Stimulated activated naive CD8-positive, alpha-beta T cell treated with anti-CD3 and anti-CD28 coated beads, Interleukin-15, Interleukin-2, amounts not matched to agents 100 ng/mL and 50 ng/mL, for 24 hours (primary cell): ENCODE measurements at regions not wholly inside any gene's neighbourhood (a gene's known extent, or its start where the extent isn't known, plus 50 kb on each side); places are given as distances from the start of the nearest gene placed in this dataset.
"Not testable (repeated sequence)": the region's sequence is repeated elsewhere in the genome, so short reads cannot be mapped to it uniquely, and the experiment has no call there.

Experiments used
- H3K27ac Mint-ChIP-seq: one replicate; pipeline ENCODE4 v1.8.0; 2021; ENCODE audit warnings: mild to moderate bottlenecking, mixed read lengths
- H3K27me3 Mint-ChIP-seq: one replicate; pipeline ENCODE4 v1.8.0; 2021; ENCODE audit warnings: mixed read lengths
- H3K36me3 Mint-ChIP-seq: one replicate; pipeline ENCODE4 v1.8.0; 2021; ENCODE audit warnings: low read depth, mixed read lengths
- H3K4me1 Mint-ChIP-seq: one replicate; pipeline ENCODE4 v1.8.0; 2021; ENCODE audit warnings: low read depth, mixed read lengths
- H3K4me3 Mint-ChIP-seq: one replicate; pipeline ENCODE4 v1.8.0; 2021; ENCODE audit warnings: mild to moderate bottlenecking, mixed read lengths
- H3K9me3 Mint-ChIP-seq: one replicate; pipeline ENCODE4 v1.8.0; 2021; ENCODE audit warnings: mixed read lengths

GRCh38 chr5:171535162-171535561, 115.7 kb downstream of the FGF18 start:
- H3K4me3 Mint-ChIP-seq: no peak overlapping the region
- no peak overlapping the region for H3K27ac Mint-ChIP-seq
- no peaks in the 10 kb centered on the region for H3K4me1 Mint-ChIP-seq
- no peaks in the 10 kb centered on the region for H3K9me3 Mint-ChIP-seq
- peaks cover 36% of the 10 kb centered on the region for H3K27me3 Mint-ChIP-seq
- H3K36me3 Mint-ChIP-seq: no peaks in the 10 kb centered on the region

DNA sequence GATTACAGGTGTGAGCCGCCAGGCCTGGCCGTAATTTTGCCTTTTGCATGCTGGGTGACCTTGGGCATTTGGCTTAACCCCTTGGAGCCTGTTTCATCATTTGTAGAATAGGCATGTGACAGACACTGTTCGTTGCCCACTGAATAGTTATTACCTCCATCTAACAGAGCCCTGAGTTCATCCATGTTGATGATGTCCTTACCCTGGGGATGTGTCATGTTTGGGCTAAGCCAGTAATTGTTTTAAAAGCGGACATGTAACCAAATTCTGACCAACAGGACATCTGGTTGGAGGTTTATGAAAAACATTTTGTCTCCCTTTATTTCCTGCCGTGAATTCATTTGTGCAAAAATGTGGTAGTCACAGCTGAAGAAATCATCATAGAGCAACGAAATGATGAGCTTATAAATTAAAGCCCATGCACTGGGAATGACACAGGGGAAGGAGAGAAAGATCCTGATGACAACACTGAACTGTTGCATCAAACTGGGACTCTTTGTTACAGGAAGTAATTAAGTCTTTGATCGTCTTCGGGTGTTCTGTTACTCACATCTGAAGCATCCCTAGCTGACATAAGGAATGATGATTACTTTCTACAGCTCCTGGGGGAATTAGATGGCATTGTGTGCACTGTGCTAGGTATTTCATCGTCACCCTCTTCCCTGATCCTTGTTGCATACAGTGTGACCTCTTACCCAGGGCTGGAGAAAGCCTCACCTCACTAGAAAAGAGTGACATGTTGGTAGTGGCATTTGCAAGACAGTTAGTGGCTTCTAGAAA, 117.8 kb downstream of the FGF18 start:
- Mint-ChIP-seq H3K27ac (no peak overlapping the region), H3K4me1 (no peaks in the 10 kb centered on the region), H3K27me3 (peaks cover 43% of the 10 kb centered on the region), H3K4me3 (no peak overlapping the region), H3K36me3 (no peaks in the 10 kb centered on the region), H3K9me3 (no peaks in the 10 kb centered on the region)

DNA sequence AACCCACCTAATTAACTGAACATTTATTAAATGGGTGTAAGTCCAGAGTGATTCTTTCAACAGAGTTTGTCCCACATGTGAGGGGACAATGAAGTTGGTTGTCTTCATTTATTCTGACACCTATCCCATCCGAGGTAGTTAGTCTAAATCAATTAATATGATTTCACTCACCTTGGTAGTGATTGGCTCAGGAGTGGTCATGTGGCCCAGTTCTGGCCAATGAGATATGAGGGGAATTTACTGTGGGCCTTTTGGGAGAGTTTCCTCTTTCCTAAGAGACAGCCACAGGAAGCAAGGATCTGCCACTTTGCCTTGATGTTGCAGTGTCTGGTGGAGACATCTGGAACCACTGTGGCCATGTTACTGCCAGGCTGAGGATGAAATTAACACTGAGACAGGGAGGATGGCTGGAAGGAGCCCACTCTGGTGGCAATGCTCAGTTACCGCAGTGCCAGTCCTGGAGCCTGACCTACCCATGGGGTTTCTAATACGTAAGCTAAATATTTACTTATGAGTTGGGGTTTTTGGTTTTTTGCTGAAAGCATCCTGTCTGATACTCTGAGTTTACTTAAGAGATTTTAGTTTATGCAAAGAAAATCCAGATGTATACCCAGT, 118.6 kb downstream of the FGF18 start:
- no peaks in the 10 kb centered on the region for H3K4me1 Mint-ChIP-seq
- H3K4me3 Mint-ChIP-seq: no peak overlapping the region
- H3K9me3 Mint-ChIP-seq: no peaks in the 10 kb centered on the region
- no peak overlapping the region for H3K27ac Mint-ChIP-seq
- H3K36me3 Mint-ChIP-seq: no peaks in the 10 kb centered on the region
- H3K27me3 Mint-ChIP-seq: peaks cover 42% of the 10 kb centered on the region

DNA sequence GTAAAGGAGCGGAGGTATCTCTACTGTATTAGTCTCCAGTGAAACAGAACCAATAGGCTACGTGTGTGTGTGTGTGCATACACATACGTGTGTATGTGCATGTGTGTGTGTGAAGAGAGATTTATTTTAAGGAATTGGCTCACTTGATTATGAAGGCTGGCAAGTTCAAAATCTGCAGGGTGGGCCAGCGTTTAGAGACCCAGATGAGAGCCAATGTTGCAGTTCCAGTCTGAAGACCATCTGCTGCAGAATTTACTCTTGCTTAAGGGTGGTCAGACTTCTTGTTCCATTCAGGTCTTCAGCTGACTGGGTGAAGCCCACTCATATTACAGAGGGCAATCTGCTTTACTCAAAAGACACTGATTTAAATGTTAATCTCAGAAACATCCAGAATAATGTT, 119.2 kb downstream of the FGF18 start:
- no peak overlapping the region for H3K27ac Mint-ChIP-seq
- H3K4me3 Mint-ChIP-seq: no peak overlapping the region
- no peaks in the 10 kb centered on the region for H3K36me3 Mint-ChIP-seq
- peaks cover 37% of the 10 kb centered on the region for H3K27me3 Mint-ChIP-seq
- H3K4me1 Mint-ChIP-seq: no peaks in the 10 kb centered on the region
- H3K9me3 Mint-ChIP-seq: no peaks in the 10 kb centered on the region

DNA sequence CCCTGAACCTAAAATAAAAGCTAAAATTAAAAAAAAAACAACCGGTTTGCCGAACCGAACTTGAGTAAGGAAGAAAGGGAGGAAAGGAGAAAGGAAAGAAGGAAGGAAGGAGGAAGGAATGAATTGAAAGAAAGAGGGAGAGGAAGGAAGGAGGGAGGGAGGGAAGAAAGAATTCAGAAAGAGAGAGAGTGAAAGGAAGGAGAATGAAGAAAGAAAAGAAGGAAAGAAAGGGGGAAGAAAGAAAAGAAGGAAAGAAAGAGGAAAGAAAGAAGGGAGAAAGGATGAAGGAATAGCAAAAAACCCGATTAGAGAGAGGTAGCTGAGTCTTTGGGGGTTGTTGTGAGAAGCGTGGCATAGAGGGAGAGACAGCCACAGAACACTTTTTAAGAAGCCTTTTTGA, 121.4 kb downstream of the FGF18 start:
- no peaks in the 10 kb centered on the region for H3K9me3 Mint-ChIP-seq
- no peaks in the 10 kb centered on the region for H3K36me3 Mint-ChIP-seq
- peaks cover 26% of the 10 kb centered on the region for H3K27me3 Mint-ChIP-seq
- H3K27ac Mint-ChIP-seq: no peak overlapping the region
- H3K4me3 Mint-ChIP-seq: no peak overlapping the region
- H3K4me1 Mint-ChIP-seq: no peaks in the 10 kb centered on the region

GRCh38 chr5:171541341-171541776, 121.9 kb downstream of the FGF18 start:
- no peaks in the 10 kb centered on the region for H3K4me1 Mint-ChIP-seq

DNA sequence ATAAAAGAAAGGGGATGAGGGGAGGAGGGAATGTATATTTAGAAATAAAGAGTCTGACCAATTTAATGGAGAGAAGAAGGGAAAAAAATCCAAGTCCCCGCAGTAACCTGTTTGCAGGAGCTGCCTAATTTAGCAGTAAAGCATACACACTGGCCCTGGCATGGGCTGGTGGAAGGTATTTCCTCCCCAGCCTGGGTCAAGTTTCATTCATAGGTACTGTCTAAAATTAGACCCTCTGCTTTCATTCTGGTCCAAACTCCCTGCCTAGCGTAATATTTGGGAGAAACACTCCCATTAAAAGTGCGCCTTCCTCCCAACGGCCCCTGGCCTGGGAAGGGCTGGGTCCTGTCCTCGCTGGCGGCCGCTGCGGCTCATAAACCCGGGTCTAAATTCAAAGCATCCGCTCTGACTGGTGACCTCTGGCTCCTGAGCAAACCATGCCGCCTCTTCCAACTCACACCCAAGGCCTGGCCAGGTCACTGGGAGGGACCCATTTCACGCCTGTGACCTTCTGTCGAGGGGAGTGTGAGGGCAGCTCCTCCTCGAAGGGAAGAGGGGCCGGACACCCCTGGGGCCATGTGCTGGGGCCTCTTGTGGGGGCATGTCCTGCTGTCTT, 123.2 kb downstream of the FGF18 start:
- Mint-ChIP-seq H3K27me3 (peaks cover 12% of the 10 kb centered on the region), H3K4me1 (no peaks in the 10 kb centered on the region), H3K4me3 (no peak overlapping the region), H3K36me3 (no peaks in the 10 kb centered on the region), H3K9me3 (no peaks in the 10 kb centered on the region), H3K27ac (no peak overlapping the region)

More at GRCh38 chr5:171541341-171541776, 121.9 kb downstream of the FGF18 start:
- H3K36me3 Mint-ChIP-seq: no peaks in the 10 kb centered on the region
- no peak overlapping the region for H3K27ac Mint-ChIP-seq
- no peaks in the 10 kb centered on the region for H3K9me3 Mint-ChIP-seq
- H3K27me3 Mint-ChIP-seq: peaks cover 22% of the 10 kb centered on the region
- no peak overlapping the region for H3K4me3 Mint-ChIP-seq

GRCh38 chr5:171543148-171543815, 123.8 kb downstream of the FGF18 start:
- H3K9me3 Mint-ChIP-seq: no peaks in the 10 kb centered on the region
- H3K27ac Mint-ChIP-seq: no peak overlapping the region
- H3K27me3 Mint-ChIP-seq: peaks cover 10% of the 10 kb centered on the region
- H3K4me1 Mint-ChIP-seq: no peaks in the 10 kb centered on the region
- H3K36me3 Mint-ChIP-seq: no peaks in the 10 kb centered on the region
- H3K4me3 Mint-ChIP-seq: no peak overlapping the region

- H3K27me3 Mint-ChIP-seq: peaks cover 14% of the 10 kb centered on the region
Measured at GRCh38 chr5:171544913-171545765, 125.7 kb downstream of the FGF18 start.

DNA sequence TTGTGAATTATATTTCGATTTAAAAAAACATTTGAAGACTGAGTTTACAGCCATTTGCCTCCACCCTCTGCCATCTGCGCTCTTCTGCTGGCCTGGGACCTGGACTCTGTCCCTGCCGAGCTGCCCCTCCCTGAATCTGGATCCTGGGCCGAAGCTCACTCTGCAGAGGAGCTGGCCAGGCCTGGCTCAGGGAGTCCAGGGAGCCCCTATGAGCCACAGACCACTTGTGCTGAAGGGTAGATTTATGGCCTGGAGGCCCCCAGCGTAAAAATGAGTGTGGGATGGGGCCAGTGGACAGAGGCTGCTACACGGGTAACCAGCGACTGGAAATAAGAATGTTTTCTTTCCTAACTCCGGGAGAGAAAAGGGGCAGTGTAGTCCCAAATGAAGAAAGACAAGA, 129.8 kb downstream of the FGF18 start:
- Mint-ChIP-seq H3K27me3 (peaks cover 9% of the 10 kb centered on the region), H3K27ac (no peak overlapping the region), H3K4me3 (no peak overlapping the region), H3K36me3 (no peaks in the 10 kb centered on the region), H3K4me1 (no peaks in the 10 kb centered on the region), H3K9me3 (peaks cover 5% of the 10 kb centered on the region)

More at GRCh38 chr5:171544913-171545765, 125.7 kb downstream of the FGF18 start:
- no peak overlapping the region for H3K27ac Mint-ChIP-seq
- H3K4me3 Mint-ChIP-seq: no peak overlapping the region
- H3K36me3 Mint-ChIP-seq: no peaks in the 10 kb centered on the region
- no peaks in the 10 kb centered on the region for H3K4me1 Mint-ChIP-seq
- no peaks in the 10 kb centered on the region for H3K9me3 Mint-ChIP-seq

GRCh38 chr5:171553817-171554216, 134.4 kb downstream of the FGF18 start:
- H3K27ac Mint-ChIP-seq, H3K4me1 Mint-ChIP-seq, H3K36me3 Mint-ChIP-seq, H3K9me3 Mint-ChIP-seq, H3K4me3 Mint-ChIP-seq: not testable (repeated sequence)
- H3K27me3 Mint-ChIP-seq: peaks cover 32% of the 10 kb centered on the region

DNA sequence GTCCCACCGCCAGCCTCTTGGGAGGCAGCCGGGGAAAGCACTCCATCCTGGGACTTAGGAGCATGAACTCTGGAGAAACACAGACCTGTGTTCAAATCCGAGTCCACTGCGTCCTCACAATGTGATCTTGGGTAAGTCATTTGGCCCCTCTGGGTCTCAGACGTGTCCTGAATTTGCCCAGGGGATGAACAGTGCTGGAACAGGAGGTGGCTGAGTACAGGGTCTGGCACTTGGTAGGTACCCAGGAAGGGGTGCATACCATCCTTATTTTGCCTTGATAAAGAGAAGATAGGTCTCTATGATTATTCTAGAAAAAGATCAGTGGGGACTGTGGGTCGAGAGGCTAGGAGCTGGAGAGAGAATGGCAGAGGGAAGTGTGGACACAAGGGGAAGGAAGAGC, 135.7 kb downstream of the FGF18 start:
- Mint-ChIP-seq H3K4me1 (no peaks in the 10 kb centered on the region), H3K9me3 (peaks cover 5% of the 10 kb centered on the region), H3K4me3 (no peak overlapping the region), H3K27me3 (peaks cover 34% of the 10 kb centered on the region), H3K27ac (no peak overlapping the region), H3K36me3 (no peaks in the 10 kb centered on the region)

DNA sequence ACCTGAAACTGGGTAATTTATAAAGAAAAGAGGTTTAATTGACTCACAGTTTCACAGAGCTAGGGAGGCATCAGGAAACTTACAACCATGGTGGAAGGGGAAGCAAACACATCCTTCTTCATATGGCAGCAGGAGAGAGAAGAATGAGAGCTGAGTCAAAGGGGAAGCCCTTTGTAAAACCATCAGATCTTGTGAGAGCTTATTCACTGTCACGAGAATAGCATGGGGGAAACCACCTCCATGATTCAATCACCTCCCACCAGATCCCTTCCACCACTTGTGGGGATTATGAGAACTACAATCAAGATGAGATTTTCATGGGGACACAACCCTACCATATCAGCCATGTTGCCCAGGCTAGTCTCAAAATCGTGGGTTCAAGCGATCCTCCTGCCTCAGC, 143.4 kb downstream of the FGF18 start:
- no peak overlapping the region for H3K27ac Mint-ChIP-seq
- peaks cover 7% of the 10 kb centered on the region for H3K4me1 Mint-ChIP-seq
- H3K27me3 Mint-ChIP-seq: peaks cover 37% of the 10 kb centered on the region
- peaks cover 5% of the 10 kb centered on the region for H3K36me3 Mint-ChIP-seq
- H3K9me3 Mint-ChIP-seq: peaks cover 21% of the 10 kb centered on the region
- no peak overlapping the region for H3K4me3 Mint-ChIP-seq

GRCh38 chr5:171568389-171568788, 148.9 kb downstream of the FGF18 start:
- Mint-ChIP-seq H3K36me3 (peaks cover 5% of the 10 kb centered on the region), H3K4me3 (no peak overlapping the region), H3K27me3 (peaks cover 25% of the 10 kb centered on the region), H3K27ac (no peak overlapping the region), H3K4me1 (no peaks in the 10 kb centered on the region), H3K9me3 (peaks cover 39% of the 10 kb centered on the region)
